ENCODE measurements at regions not wholly inside any gene's neighbourhood (a gene's known extent, or its start where the extent isn't known, plus 50 kb on each side); places are given as distances from the start of the nearest gene placed in this dataset.

DNA sequence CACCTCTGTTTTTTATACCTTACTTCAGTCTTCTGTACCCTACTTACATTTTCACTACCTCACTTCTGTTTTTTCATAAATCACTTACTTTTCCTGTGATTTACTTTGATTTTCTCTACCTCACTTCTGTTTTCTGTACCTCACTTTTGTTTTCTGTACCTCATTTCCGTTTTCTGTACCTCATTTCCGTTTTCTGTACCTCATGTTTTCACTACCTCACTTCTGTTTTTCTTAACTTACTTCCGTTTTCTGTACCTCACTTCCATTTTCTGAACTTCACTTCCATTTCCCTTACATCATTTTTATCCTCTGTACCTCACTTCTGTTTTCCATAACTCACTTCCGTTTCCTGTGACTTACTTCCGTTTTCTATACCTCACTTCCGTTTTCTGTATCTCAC is 492.0 kb upstream of the AKR1E2 start:
- TF ChIP-seq, protein P1, sequence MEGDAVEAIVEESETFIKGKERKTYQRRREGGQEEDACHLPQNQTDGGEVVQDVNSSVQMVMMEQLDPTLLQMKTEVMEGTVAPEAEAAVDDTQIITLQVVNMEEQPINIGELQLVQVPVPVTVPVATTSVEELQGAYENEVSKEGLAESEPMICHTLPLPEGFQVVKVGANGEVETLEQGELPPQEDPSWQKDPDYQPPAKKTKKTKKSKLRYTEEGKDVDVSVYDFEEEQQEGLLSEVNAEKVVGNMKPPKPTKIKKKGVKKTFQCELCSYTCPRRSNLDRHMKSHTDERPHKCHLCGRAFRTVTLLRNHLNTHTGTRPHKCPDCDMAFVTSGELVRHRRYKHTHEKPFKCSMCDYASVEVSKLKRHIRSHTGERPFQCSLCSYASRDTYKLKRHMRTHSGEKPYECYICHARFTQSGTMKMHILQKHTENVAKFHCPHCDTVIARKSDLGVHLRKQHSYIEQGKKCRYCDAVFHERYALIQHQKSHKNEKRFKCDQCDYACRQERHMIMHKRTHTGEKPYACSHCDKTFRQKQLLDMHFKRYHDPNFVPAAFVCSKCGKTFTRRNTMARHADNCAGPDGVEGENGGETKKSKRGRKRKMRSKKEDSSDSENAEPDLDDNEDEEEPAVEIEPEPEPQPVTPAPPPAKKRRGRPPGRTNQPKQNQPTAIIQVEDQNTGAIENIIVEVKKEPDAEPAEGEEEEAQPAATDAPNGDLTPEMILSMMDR (IDR thresholded peaks at IDR 0.05; ENCODE audit: control extremely low read depth, extremely low read depth, low read depth, missing control alignments): no peak
- ChIA-PET POLR2A (no interaction called here), CTCF (no interaction called here)
- DNase-seq (ENCODE audit: extremely low spot score): no peak

DNA sequence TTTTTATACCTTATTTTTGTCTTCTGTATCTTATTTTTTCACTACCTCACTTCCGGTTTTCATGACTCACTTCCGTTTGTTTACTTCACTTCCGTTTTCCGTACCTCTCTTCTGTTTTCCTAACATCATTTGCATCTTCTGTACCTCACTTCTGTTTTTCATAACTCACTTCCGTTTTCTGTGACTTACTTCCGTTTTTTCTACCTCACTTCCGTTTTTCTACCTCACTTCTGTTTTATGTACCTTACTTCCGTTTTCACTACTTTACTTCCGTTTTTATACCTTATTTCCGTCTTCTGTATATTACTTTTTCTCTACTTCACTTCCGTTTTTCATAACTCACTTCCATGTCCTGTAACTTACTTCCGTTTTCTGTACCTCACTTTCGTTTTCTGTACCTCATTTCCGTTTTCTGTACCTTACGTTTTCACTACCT is 492.5 kb upstream of the AKR1E2 start:
- TF ChIP-seq, protein P1 (IDR thresholded peaks at IDR 0.05; ENCODE audit: control extremely low read depth, extremely low read depth, low read depth, missing control alignments): no peak
- ChIA-PET POLR2A (no interaction called here), CTCF (no interaction called here)
- no peak for DNase-seq (ENCODE audit: extremely low spot score)

DNA sequence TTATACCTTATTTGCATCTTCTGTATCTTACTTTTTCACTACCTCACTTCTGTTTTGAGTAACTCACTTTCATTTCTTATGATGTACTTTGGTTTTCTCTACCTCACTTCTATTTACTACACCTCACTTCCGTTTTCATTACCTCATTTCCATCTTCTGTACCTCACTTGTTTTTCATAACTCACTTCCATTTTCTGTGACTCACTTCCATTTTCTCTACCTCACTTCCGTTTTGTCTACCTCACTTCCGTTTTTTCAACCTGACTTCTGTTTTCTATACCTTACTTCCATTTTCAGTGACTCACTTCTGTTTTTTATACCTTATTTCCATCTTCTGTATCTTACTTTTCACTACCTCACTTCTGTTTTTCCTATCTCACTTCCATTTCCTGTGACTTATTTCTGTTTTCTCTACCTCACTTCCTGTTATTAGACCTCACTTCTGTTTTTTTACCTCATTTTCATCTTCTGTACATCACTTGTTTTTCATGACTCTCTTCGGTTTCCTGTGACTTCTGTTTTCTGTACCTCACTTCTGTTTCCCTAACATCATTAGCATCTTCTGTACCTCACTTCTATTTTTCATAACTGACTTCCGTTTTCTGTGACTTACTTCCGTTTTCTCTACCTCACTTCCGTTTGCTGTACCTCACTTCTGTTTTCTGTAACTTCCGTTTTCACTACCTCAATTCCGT is 493.1 kb upstream of the AKR1E2 start:
- ChIA-PET CTCF (no interaction called here), POLR2A (no interaction called here)
- DNase-seq (ENCODE audit: extremely low spot score): no peak
- TF ChIP-seq, protein P1 (IDR thresholded peaks at IDR 0.05; ENCODE audit: control extremely low read depth, extremely low read depth, low read depth, missing control alignments): no peak

DNA sequence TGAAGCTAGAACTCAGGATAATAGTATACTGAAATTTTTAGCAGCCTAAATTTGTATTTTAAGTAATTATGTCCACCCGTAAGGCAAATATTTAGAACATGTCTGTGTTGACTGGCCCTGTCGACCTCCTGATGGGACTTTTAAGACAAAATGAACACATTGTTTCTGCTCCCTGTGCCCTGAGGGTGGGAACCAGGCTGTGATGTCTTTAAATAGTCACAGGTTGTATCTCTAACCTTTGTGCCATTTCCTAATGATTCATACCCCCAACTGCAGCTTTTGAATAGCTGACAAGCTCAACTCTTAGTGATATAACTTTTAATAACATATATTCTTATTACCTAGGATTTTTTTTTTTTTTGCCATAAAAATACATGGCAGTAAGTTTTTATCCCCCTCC is 494.9 kb upstream of the AKR1E2 start:
- TF ChIP-seq, protein P1 (IDR thresholded peaks at IDR 0.05; ENCODE audit: control extremely low read depth, extremely low read depth, low read depth, missing control alignments): no peak
- DNase-seq (ENCODE audit: extremely low spot score): no peak
- POLR2A ChIA-PET: no interaction called here
- CTCF ChIA-PET: no interaction called here

DNA sequence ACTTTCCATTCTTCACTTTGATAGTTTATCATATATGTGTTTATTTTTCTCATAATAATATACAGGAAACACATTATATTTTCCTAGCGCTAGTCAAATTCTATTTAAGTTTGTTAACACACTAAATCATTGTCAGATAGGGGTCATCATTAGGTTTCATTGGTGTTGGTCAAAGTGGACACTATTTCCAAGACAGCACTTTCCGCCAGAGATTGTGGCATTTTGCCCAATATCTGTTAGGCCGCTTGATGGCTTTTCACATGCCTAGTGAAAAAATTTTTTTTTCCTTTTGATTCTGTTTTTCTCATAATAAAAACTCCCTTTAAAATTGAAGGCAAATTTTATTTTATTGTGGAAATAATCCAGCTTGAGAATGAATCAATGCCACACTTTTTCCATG is 495.4 kb upstream of the AKR1E2 start:
- DNase-seq (ENCODE audit: extremely low spot score): no peak
- ChIA-PET CTCF (no interaction called here), POLR2A (no interaction called here)
- TF ChIP-seq, protein P1 (IDR thresholded peaks at IDR 0.05; ENCODE audit: control extremely low read depth, extremely low read depth, low read depth, missing control alignments): no peak

DNA sequence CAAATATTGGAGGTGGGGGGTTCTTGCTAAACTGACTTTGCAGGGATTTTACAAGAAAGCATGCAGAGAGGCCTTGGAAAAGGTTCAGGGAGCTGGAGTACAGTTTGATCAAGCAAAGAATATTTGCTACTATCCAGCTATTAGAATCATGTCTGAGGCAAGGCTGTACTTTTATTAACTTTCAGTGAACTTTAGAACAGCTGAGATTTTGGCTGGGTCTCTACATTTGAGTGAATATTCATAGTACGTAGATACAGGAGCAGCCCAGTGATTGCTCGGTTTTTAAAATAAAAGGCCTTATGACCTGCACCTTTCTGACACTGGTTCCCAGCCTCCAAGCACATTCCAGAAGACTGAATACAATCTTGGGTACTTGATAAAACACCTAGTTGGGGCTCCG is 496.8 kb upstream of the AKR1E2 start:
- POLR2A ChIA-PET: no interaction called here
- TF ChIP-seq, protein P1 (IDR thresholded peaks at IDR 0.05; ENCODE audit: control extremely low read depth, extremely low read depth, low read depth, missing control alignments): no peak

More for the DNA sequence above, 496.8 kb upstream of the AKR1E2 start:
- CTCF ChIA-PET: no interaction called here
- DNase-seq (ENCODE audit: extremely low spot score): no peak

Measured in GM10248 (cell line).